ENCODE measurements at regions not wholly inside any gene's neighbourhood (a gene's known extent, or its start where the extent isn't known, plus 50 kb on each side); places are given as distances from the start of the nearest gene placed in this dataset.

GRCh38 chr1:219433001-219433400 is 179.9 kb downstream of the ZC3H11B start:
- Histone ChIP-seq H3K27me3 (ENCODE audit: insufficient read depth, low read length, poor library complexity) (no peaks in the 10 kb centered on the region), H3K9me3 (ENCODE audit: insufficient read depth, low read length, severe bottlenecking) (no peaks in the 10 kb centered on the region), H3K36me3 (ENCODE audit: insufficient read depth, low read length) (no peaks in the 10 kb centered on the region), H3K9ac (ENCODE audit: low read depth, low read length) (no peak overlapping the region), H3K79me2 (ENCODE audit: insufficient read depth, low read length) (no peaks in the 10 kb centered on the region), H3K4me1 (ENCODE audit: insufficient read depth, low read length) (no peaks in the 10 kb centered on the region), H3K4me3 (ENCODE audit: low read depth in 1 of 2, low read length in 2 of 2) (no peak overlapping the region), H3K27ac (ENCODE audit: low read length) (no peak overlapping the region), H2AFZ (ENCODE audit: low read depth, low read length) (no peak overlapping the region), H4K20me1 (ENCODE audit: insufficient read depth, low read length) (no peaks in the 10 kb centered on the region), H3K4me2 (ENCODE audit: insufficient read depth, low read length) (no peak overlapping the region)
- ATAC-seq (ENCODE audit: insufficient read depth, low read depth) (no peak), DNase-seq (no peak)
- TF ChIP-seq CTCF (IDR thresholded peaks at IDR 0.05; ENCODE audit: borderline replicate concordance, extremely low read depth, low read length, poor library complexity, severe bottlenecking) (no peak), EZH2 (IDR thresholded peaks at IDR 0.05; ENCODE audit: borderline replicate concordance, low read depth, low read length, severe bottlenecking) (no peak)

GRCh38 chr1:219432191-219432606 is 180.7 kb downstream of the ZC3H11B start:
- DNase-seq (no peak), ATAC-seq (ENCODE audit: insufficient read depth, low read depth) (no peak)
- Histone ChIP-seq H3K36me3 (ENCODE audit: insufficient read depth, low read length) (no peaks in the 10 kb centered on the region), H2AFZ (ENCODE audit: low read depth, low read length) (no peak overlapping the region), H3K4me3 (ENCODE audit: low read depth in 1 of 2, low read length in 2 of 2) (no peak overlapping the region), H3K27ac (ENCODE audit: low read length) (no peak overlapping the region), H3K9ac (ENCODE audit: low read depth, low read length) (no peak overlapping the region), H4K20me1 (ENCODE audit: insufficient read depth, low read length) (no peaks in the 10 kb centered on the region), H3K4me2 (ENCODE audit: insufficient read depth, low read length) (no peak overlapping the region), H3K79me2 (ENCODE audit: insufficient read depth, low read length) (no peaks in the 10 kb centered on the region), H3K4me1 (ENCODE audit: insufficient read depth, low read length) (no peaks in the 10 kb centered on the region), H3K9me3 (ENCODE audit: insufficient read depth, low read length, severe bottlenecking) (no peaks in the 10 kb centered on the region), H3K27me3 (ENCODE audit: insufficient read depth, low read length, poor library complexity) (no peaks in the 10 kb centered on the region)
- TF ChIP-seq CTCF (IDR thresholded peaks at IDR 0.05; ENCODE audit: borderline replicate concordance, extremely low read depth, low read length, poor library complexity, severe bottlenecking) (no peak), EZH2 (IDR thresholded peaks at IDR 0.05; ENCODE audit: borderline replicate concordance, low read depth, low read length, severe bottlenecking) (no peak)

GRCh38 chr1:219430419-219430818 is 182.5 kb downstream of the ZC3H11B start:
- Histone ChIP-seq H3K27ac (ENCODE audit: low read length) (no peak overlapping the region), H3K4me2 (ENCODE audit: insufficient read depth, low read length) (no peak overlapping the region), H3K9me3 (ENCODE audit: insufficient read depth, low read length, severe bottlenecking) (no peaks in the 10 kb centered on the region), H3K4me1 (ENCODE audit: insufficient read depth, low read length) (no peaks in the 10 kb centered on the region), H4K20me1 (ENCODE audit: insufficient read depth, low read length) (no peaks in the 10 kb centered on the region), H3K4me3 (ENCODE audit: low read depth in 1 of 2, low read length in 2 of 2) (no peak overlapping the region), H2AFZ (ENCODE audit: low read depth, low read length) (no peak overlapping the region), H3K36me3 (ENCODE audit: insufficient read depth, low read length) (no peaks in the 10 kb centered on the region), H3K27me3 (ENCODE audit: insufficient read depth, low read length, poor library complexity) (no peaks in the 10 kb centered on the region), H3K79me2 (ENCODE audit: insufficient read depth, low read length) (no peaks in the 10 kb centered on the region), H3K9ac (ENCODE audit: low read depth, low read length) (no peak overlapping the region)
- no peak for DNase-seq
- TF ChIP-seq EZH2 (IDR thresholded peaks at IDR 0.05; ENCODE audit: borderline replicate concordance, low read depth, low read length, severe bottlenecking) (no peak), CTCF (IDR thresholded peaks at IDR 0.05; ENCODE audit: borderline replicate concordance, extremely low read depth, low read length, poor library complexity, severe bottlenecking) (no peak)
- ATAC-seq (ENCODE audit: insufficient read depth, low read depth), result no peak

GRCh38 chr1:219428651-219429050 is 184.3 kb downstream of the ZC3H11B start:
- Histone ChIP-seq H4K20me1 (ENCODE audit: insufficient read depth, low read length) (no peaks in the 10 kb centered on the region), H2AFZ (ENCODE audit: low read depth, low read length) (no peak overlapping the region)

More at GRCh38 chr1:219428651-219429050, 184.3 kb downstream of the ZC3H11B start:
- ATAC-seq (ENCODE audit: insufficient read depth, low read depth) (no peak), DNase-seq (no peak)
- no peak overlapping the region for H3K4me3 ChIP-seq (ENCODE audit: low read depth in 1 of 2, low read length in 2 of 2)
- TF ChIP-seq CTCF (IDR thresholded peaks at IDR 0.05; ENCODE audit: borderline replicate concordance, extremely low read depth, low read length, poor library complexity, severe bottlenecking) (no peak), EZH2 (IDR thresholded peaks at IDR 0.05; ENCODE audit: borderline replicate concordance, low read depth, low read length, severe bottlenecking) (no peak)
- no peaks in the 10 kb centered on the region for H3K9me3 ChIP-seq (ENCODE audit: insufficient read depth, low read length, severe bottlenecking)
- H3K27me3 ChIP-seq (ENCODE audit: insufficient read depth, low read length, poor library complexity), result no peaks in the 10 kb centered on the region
- no peaks in the 10 kb centered on the region for H3K36me3 ChIP-seq (ENCODE audit: insufficient read depth, low read length)
- H3K9ac ChIP-seq (ENCODE audit: low read depth, low read length), result no peak overlapping the region
- H3K27ac ChIP-seq (ENCODE audit: low read length), result no peak overlapping the region
- H3K79me2 ChIP-seq (ENCODE audit: insufficient read depth, low read length), result no peaks in the 10 kb centered on the region
- no peaks in the 10 kb centered on the region for H3K4me1 ChIP-seq (ENCODE audit: insufficient read depth, low read length)
- H3K4me2 ChIP-seq (ENCODE audit: insufficient read depth, low read length), result no peak overlapping the region

All from DND-41 (cell line).